ENCODE measurements at regions not wholly inside any gene's neighbourhood (a gene's known extent, or its start where the extent isn't known, plus 50 kb on each side); places are given as distances from the start of the nearest gene placed in this dataset.

- H3K4me1 ChIP-seq, result peaks cover 27 to 40% of the 10 kb centered on the region in 2 donors
- H3K4me3 ChIP-seq, result no peak overlapping the region
- in situ Hi-C loops (cut with MboI; ENCODE audit: low sequenced_read_pairs in 4 of 4) (loop anchor here in 1 of 4 donors (25.0 kb wide), 1 partner anchor 190 kb away; the partner anchor contains the start of gene GPC1), intact Hi-C loops (cut with DNase I; ENCODE audit: low total_unique reads) (no loop called here)
- no peaks in the 10 kb centered on the region for H3K9me3 ChIP-seq
- H3K36me3 ChIP-seq, result no peaks in the 10 kb centered on the region
- TF ChIP-seq CTCF (IDR thresholded peaks at IDR 0.05 in 4 of 5, conservative IDR thresholded peaks at IDR 0.05 in 1 of 5), result no peak
- no peak for TF ChIP-seq POLR2A (IDR thresholded peaks at IDR 0.05)
- DNase-seq (no peak), ATAC-seq (no peak)
- H3K27me3 ChIP-seq, result no peaks in the 10 kb centered on the region
- H3K27ac ChIP-seq, result no peak overlapping the region
Observed at GRCh38 chr2:240247241-240247867, 106.9 kb upstream of the OTOS start.

- in situ Hi-C loops (cut with MboI; ENCODE audit: low sequenced_read_pairs in 4 of 4), result loop anchor here in 1 of 4 donors (25.0 kb wide), 1 partner anchor 189 kb away; the partner anchor contains the start of gene GPC1
- no peak overlapping the region for H3K4me3 ChIP-seq
- H3K27me3 ChIP-seq, result no peaks in the 10 kb centered on the region
- no peak for DNase-seq
- no peaks in the 10 kb centered on the region for H3K9me3 ChIP-seq
- no peak for TF ChIP-seq CTCF (IDR thresholded peaks at IDR 0.05 in 4 of 5, conservative IDR thresholded peaks at IDR 0.05 in 1 of 5)
- no peak for TF ChIP-seq POLR2A (IDR thresholded peaks at IDR 0.05)
- H3K27ac ChIP-seq, result no peak overlapping the region
- peaks cover 28 to 45% of the 10 kb centered on the region in 2 donors for H3K4me1 ChIP-seq
- H3K36me3 ChIP-seq, result no peaks in the 10 kb centered on the region
- intact Hi-C loops (cut with DNase I; ENCODE audit: low total_unique reads), result no loop called here
- ATAC-seq, result no peak
Observed at GRCh38 chr2:240247868-240248720, 107.6 kb upstream of the OTOS start.

- DNase-seq (no peak), ATAC-seq (no peak)
- in situ Hi-C loops (cut with MboI; ENCODE audit: low sequenced_read_pairs in 4 of 4), result loop anchor here in 1 of 4 donors (25.0 kb wide), 1 partner anchor 188 kb away; the partner anchor contains the start of gene GPC1
- no peaks in the 10 kb centered on the region for H3K36me3 ChIP-seq
- H3K4me1 ChIP-seq, result peaks cover 28 to 45% of the 10 kb centered on the region in 2 donors
- no peak overlapping the region for H3K4me3 ChIP-seq
- intact Hi-C loops (cut with DNase I; ENCODE audit: low total_unique reads), result no loop called here
- no peaks in the 10 kb centered on the region for H3K27me3 ChIP-seq
- H3K9me3 ChIP-seq, result no peaks in the 10 kb centered on the region
- TF ChIP-seq CTCF (IDR thresholded peaks at IDR 0.05 in 4 of 5, conservative IDR thresholded peaks at IDR 0.05 in 1 of 5), result no peak
- no peak for TF ChIP-seq POLR2A (IDR thresholded peaks at IDR 0.05)
- H3K27ac ChIP-seq, result peak overlapping the region in 3 of 4 donors; percentile 93 to 96 (median 95)
Observed at GRCh38 chr2:240248721-240249422, 108.4 kb upstream of the OTOS start.

GRCh38 chr2:240249423-240250149 lies 109.1 kb upstream of the OTOS start:
- Histone ChIP-seq H3K27ac (peak overlapping the region; percentile 93 to 96 (median 95)), H3K27me3 (no peaks in the 10 kb centered on the region)

More at GRCh38 chr2:240249423-240250149, 109.1 kb upstream of the OTOS start:
- no peak for TF ChIP-seq CTCF (IDR thresholded peaks at IDR 0.05 in 4 of 5, conservative IDR thresholded peaks at IDR 0.05 in 1 of 5)
- TF ChIP-seq POLR2A (IDR thresholded peaks at IDR 0.05), result no peak
- DNase-seq (peak in 1 of 2 donors; percentile 17), ATAC-seq (no peak)
- in situ Hi-C loops (cut with MboI; ENCODE audit: low sequenced_read_pairs in 4 of 4) (loop anchor here in 1 of 4 donors (25.0 kb wide), 1 partner anchor 188 kb away; the partner anchor contains the start of gene GPC1), intact Hi-C loops (cut with DNase I; ENCODE audit: low total_unique reads) (loop anchor here (1.0 to 10.0 kb wide), 5 partner anchors 7 to 1108 kb away; partner anchors contain the start of genes DUSP28, FARP2, HDLBP and SEPTIN2)
- peaks cover 31 to 44% of the 10 kb centered on the region in 2 donors for H3K4me1 ChIP-seq
- H3K4me3 ChIP-seq, result no peak overlapping the region
- H3K36me3 ChIP-seq, result no peaks in the 10 kb centered on the region
- H3K9me3 ChIP-seq, result no peaks in the 10 kb centered on the region

Measured in gastrocnemius medialis (tissue), 4 donors.